B cell (primary cell): ENCODE measurements at regions not wholly inside any gene's neighbourhood (a gene's known extent, or its start where the extent isn't known, plus 50 kb on each side); places are given as distances from the start of the nearest gene placed in this dataset.
"Not testable (repeated sequence)": the region's sequence is repeated elsewhere in the genome, so short reads cannot be mapped to it uniquely, and the experiment has no call there.

ENCODE experiments used
- ATAC-seq: fragments of 200-7000 bp; cut with Tn5 transposase; one replicate; pipeline ENCODE4 v1.10.0; 2021; ENCODE audit warnings: low read depth, mild to moderate bottlenecking, moderate number of reproducible peaks, moderate library complexity
- CTCF ChIA-PET: fragments of 350-600 bp; sonication (Branson Sonifier 250); formaldehyde crosslinking; loops from one replicate; lab custom pipeline; 2021; ENCODE audit warnings: antibody characterized with exemption, inconsistent platforms; lab: Charles Lee
- POLR2A ChIA-PET: fragments of 350-600 bp; sonication (Branson Sonifier 250); formaldehyde crosslinking; loops from one replicate; lab custom pipeline; 2021; ENCODE audit warnings: antibody characterized with exemption; lab: Charles Lee
- DNase-seq: peaks from one replicate; pipeline ENCODE4 v3.0.0; 2013
- H2AFZ ChIP-seq: 2 replicates; pipeline ENCODE4 v1.6.1; 2012; ENCODE audit warnings: mild to moderate bottlenecking, low read depth, low read length; ENCODE audit not compliant: insufficient read depth, poor library complexity, severe bottlenecking
- H3K27ac ChIP-seq, 2 donors: 1 replicate in 1 of 2; 2 replicates in 1 of 2; pipeline ENCODE4 v1.5.1; 2012 to 2013; ENCODE audit warnings: low read length in 2 of 2, mild to moderate bottlenecking in 2 of 2, moderate library complexity in 1 of 2
- H3K27me3 ChIP-seq, 4 experiments: fragments of 200-600 bp in 1 of 4; sonication (generic) in 1 of 4; replicated peaks in 1 of 4; 1 replicate in 2 of 4; 2 replicates in 2 of 4; pipeline versions ENCODE4 v1.6.1 to v1.7.0; 2013 to 2016; ENCODE audit warnings: low read length in 3 of 4, mild to moderate bottlenecking in 2 of 4, mixed read lengths in 1 of 4, moderate library complexity in 1 of 4; ENCODE audit not compliant: insufficient read depth in 4 of 4, control insufficient read depth in 3 of 4; ENCODE audit errors: control extremely low read depth in 1 of 4
- H3K36me3 ChIP-seq, 2 experiments: replicated peaks in 1 of 2; 1 replicate in 1 of 2; 2 replicates in 1 of 2; pipeline versions ENCODE4 v1.6.1 to v1.7.1; 2013; ENCODE audit warnings: low read length in 1 of 2; ENCODE audit not compliant: insufficient read depth in 2 of 2, control insufficient read depth in 1 of 2; ENCODE audit errors: control extremely low read depth in 1 of 2, extremely low read depth in 1 of 2
- H3K4me1 ChIP-seq, 2 donors: fragments of 200-600 bp in 1 of 2; sonication (generic) in 1 of 2; 1 replicate in 1 of 2; 2 replicates in 1 of 2; pipeline versions ENCODE4 v1.5.1 to v1.6.1; 2013 to 2017; ENCODE audit warnings: low read length in 2 of 2; ENCODE audit not compliant: control insufficient read depth in 2 of 2, insufficient read depth in 2 of 2
- H3K4me2 ChIP-seq: replicated peaks from 2 replicates; pipeline ENCODE3; 2012; ENCODE audit warnings: mild to moderate bottlenecking, low read depth, low read length; ENCODE audit not compliant: poor library complexity, severe bottlenecking
- H3K4me3 ChIP-seq, 5 experiments: fragments of 200-600 bp in 1 of 5; sonication (generic) in 1 of 5; 1 replicate in 3 of 5; 2 replicates in 2 of 5; pipeline versions ENCODE4 v1.5.1 to v1.7.0; 2011 to 2016; ENCODE audit warnings: low read length in 4 of 5, mild to moderate bottlenecking in 4 of 5, low read depth in 2 of 5, control low read depth in 1 of 5, moderate library complexity in 1 of 5; ENCODE audit not compliant: insufficient read depth in 1 of 5; ENCODE audit errors: control extremely low read depth in 1 of 5, extremely low read depth in 1 of 5
- H3K79me2 ChIP-seq: fragments of 200-600 bp; sonication (generic); one replicate; pipeline ENCODE4 v1.6.0; 2016; ENCODE audit warnings: low read length; ENCODE audit not compliant: control insufficient read depth, insufficient read depth
- H3K9ac ChIP-seq: fragments of 200-600 bp; sonication (generic); 2 replicates; pipeline ENCODE4 v1.6.1; 2017; ENCODE audit warnings: mild to moderate bottlenecking, low read length, moderate library complexity
- H3K9me3 ChIP-seq, 3 donors: one replicate each; pipeline versions ENCODE4 v1.6.1 to v1.7.1; 2013; ENCODE audit warnings: low read length in 2 of 3; ENCODE audit not compliant: control insufficient read depth in 2 of 3, insufficient read depth in 1 of 3; ENCODE audit errors: control extremely low read depth in 1 of 3
- H4K20me1 ChIP-seq: 2 replicates; pipeline ENCODE4 v1.6.0; 2012; ENCODE audit warnings: mild to moderate bottlenecking, low read length; ENCODE audit not compliant: insufficient read depth, control insufficient read depth, poor library complexity, severe bottlenecking
- H3K27ac Mint-ChIP-seq: one replicate; pipeline ENCODE4 v1.8.0; 2021; ENCODE audit warnings: mixed read lengths
- H3K27me3 Mint-ChIP-seq: one replicate; pipeline ENCODE4 v1.8.0; 2021; ENCODE audit warnings: mixed read lengths
- H3K4me1 Mint-ChIP-seq: one replicate; pipeline ENCODE4 v1.8.0; 2021; ENCODE audit warnings: mixed read lengths
- H3K4me3 Mint-ChIP-seq: one replicate; pipeline ENCODE4 v1.8.0; 2021; ENCODE audit warnings: mixed read lengths
- H3K9me3 Mint-ChIP-seq: one replicate; pipeline ENCODE4 v1.8.0; 2022; ENCODE audit warnings: mixed read lengths; ENCODE audit not compliant: insufficient read depth
- EZH2 ChIP-seq: IDR thresholded peaks from 2 replicates; pipeline ENCODE4 v1.6.1; 2012; ENCODE audit warnings: borderline replicate concordance, low read depth, mild to moderate bottlenecking, moderate library complexity, low read length; ENCODE audit not compliant: insufficient read depth, poor library complexity, severe bottlenecking
- WGBS: methylation state at CpG from one replicate; pipeline ENCODE4 v1.1.5; 2013; ENCODE audit warnings: missing lambda C conversion rate; ENCODE audit not compliant: insufficient coverage; 5-methylcytosine and 5-hydroxymethylcytosine counted together
- intact Hi-C: fragments of 100-400 bp; cut with micrococcal nuclease; formaldehyde crosslinking; loops from one replicate; pipeline ENCODE4 v1.10.0; 2022
- TF ChIP-seq, protein P1 (sequence below): fragments of 200-600 bp; IDR thresholded peaks from one replicate; pipeline ENCODE4 v1.8.0; 2022; ENCODE audit warnings: antibody characterized with exemption, mild to moderate bottlenecking

DNA sequence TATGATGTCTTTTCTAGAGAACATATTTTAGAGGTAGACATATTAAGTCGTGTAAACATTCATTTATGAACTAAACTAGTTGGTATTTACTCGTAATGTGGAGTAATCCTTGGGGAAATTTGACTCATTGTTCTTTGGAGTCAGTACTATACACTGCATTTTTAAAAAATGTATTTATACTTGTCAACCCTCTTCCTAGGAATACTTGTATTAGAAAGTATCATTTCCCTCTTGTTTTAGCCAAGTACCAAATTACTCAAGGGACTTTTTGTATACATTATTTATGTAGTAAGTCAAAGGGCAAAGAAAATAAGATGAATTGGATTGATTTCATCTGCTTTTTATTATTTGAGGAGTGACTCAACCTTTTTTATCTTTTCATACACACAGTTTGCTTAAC, 248.1 kb upstream of the IZUMO3 start:
- no peak overlapping the region for H3K4me3 ChIP-seq
- no CpG with 5 or more reads among the region's 2 CpGs for WGBS
- intact Hi-C loops = no loop called here
- Mint-ChIP-seq H3K4me1 (no peaks in the 10 kb centered on the region), H3K27ac (no peak overlapping the region), H3K27me3 (no peaks in the 10 kb centered on the region), H3K4me3 (no peak overlapping the region), H3K9me3 (peaks cover 12% of the 10 kb centered on the region)
- no peaks in the 10 kb centered on the region for H3K4me1 ChIP-seq
- H3K27me3 ChIP-seq = no peaks in the 10 kb centered on the region
- no peak overlapping the region for H3K9ac ChIP-seq
- H3K79me2 ChIP-seq = no peaks in the 10 kb centered on the region
- POLR2A ChIA-PET = no interaction called here
- H3K4me2 ChIP-seq = no peak overlapping the region
- TF ChIP-seq, protein P1, sequence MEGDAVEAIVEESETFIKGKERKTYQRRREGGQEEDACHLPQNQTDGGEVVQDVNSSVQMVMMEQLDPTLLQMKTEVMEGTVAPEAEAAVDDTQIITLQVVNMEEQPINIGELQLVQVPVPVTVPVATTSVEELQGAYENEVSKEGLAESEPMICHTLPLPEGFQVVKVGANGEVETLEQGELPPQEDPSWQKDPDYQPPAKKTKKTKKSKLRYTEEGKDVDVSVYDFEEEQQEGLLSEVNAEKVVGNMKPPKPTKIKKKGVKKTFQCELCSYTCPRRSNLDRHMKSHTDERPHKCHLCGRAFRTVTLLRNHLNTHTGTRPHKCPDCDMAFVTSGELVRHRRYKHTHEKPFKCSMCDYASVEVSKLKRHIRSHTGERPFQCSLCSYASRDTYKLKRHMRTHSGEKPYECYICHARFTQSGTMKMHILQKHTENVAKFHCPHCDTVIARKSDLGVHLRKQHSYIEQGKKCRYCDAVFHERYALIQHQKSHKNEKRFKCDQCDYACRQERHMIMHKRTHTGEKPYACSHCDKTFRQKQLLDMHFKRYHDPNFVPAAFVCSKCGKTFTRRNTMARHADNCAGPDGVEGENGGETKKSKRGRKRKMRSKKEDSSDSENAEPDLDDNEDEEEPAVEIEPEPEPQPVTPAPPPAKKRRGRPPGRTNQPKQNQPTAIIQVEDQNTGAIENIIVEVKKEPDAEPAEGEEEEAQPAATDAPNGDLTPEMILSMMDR = no peak
- no peak for TF ChIP-seq EZH2
- H3K27ac ChIP-seq = no peak overlapping the region
- CTCF ChIA-PET = no interaction called here
- no peaks in the 10 kb centered on the region for H3K9me3 ChIP-seq
- ATAC-seq = no peak
- DNase-seq = no peak
- no peaks in the 10 kb centered on the region for H4K20me1 ChIP-seq
- H2AFZ ChIP-seq = no peak overlapping the region
- H3K36me3 ChIP-seq = no peaks in the 10 kb centered on the region

GRCh38 chr9:24776226-24776625, 230.5 kb upstream of the IZUMO3 start:
- no peak overlapping the region for H2AFZ ChIP-seq
- no peaks in the 10 kb centered on the region for H3K4me1 ChIP-seq
- Mint-ChIP-seq H3K4me3 (no peak overlapping the region), H3K4me1 (no peaks in the 10 kb centered on the region), H3K27ac (no peak overlapping the region), H3K27me3 (no peaks in the 10 kb centered on the region), H3K9me3 (peaks cover 9% of the 10 kb centered on the region)
- TF ChIP-seq EZH2 = no peak
- TF ChIP-seq, protein P1 = no peak
- H3K4me3 ChIP-seq = no peak overlapping the region
- DNase-seq = no peak
- H3K27me3 ChIP-seq = no peaks in the 10 kb centered on the region
- ChIA-PET POLR2A (no interaction called here), CTCF (no interaction called here)
- no peak overlapping the region for H3K27ac ChIP-seq
- no peak overlapping the region for H3K9ac ChIP-seq
- H3K4me2 ChIP-seq = no peak overlapping the region
- no peaks in the 10 kb centered on the region for H3K79me2 ChIP-seq
- H4K20me1 ChIP-seq = no peaks in the 10 kb centered on the region
- ATAC-seq = no peak
- H3K9me3 ChIP-seq = peaks cover 0 to 8% (median 5%) of the 10 kb centered on the region in 3 donors
- intact Hi-C loops = no loop called here
- H3K36me3 ChIP-seq = no peaks in the 10 kb centered on the region

GRCh38 chr9:24774199-24774598, 228.5 kb upstream of the IZUMO3 start:
- intact Hi-C loops, POLR2A ChIA-PET: not testable (repeated sequence)

More at GRCh38 chr9:24774199-24774598, 228.5 kb upstream of the IZUMO3 start:
- H3K9me3 ChIP-seq, DNase-seq, H3K27me3 ChIP-seq, H3K27ac ChIP-seq, CTCF ChIA-PET, H3K4me1 ChIP-seq, H3K9me3 Mint-ChIP-seq, H3K4me1 Mint-ChIP-seq, H2AFZ ChIP-seq, ATAC-seq, H4K20me1 ChIP-seq, H3K4me2 ChIP-seq, H3K27me3 Mint-ChIP-seq, H3K36me3 ChIP-seq, H3K27ac Mint-ChIP-seq, H3K4me3 Mint-ChIP-seq, H3K9ac ChIP-seq, H3K79me2 ChIP-seq, H3K4me3 ChIP-seq: not testable (repeated sequence)
- WGBS = 92% methylated on average over 8 of the region's 8 CpGs
